Esophagus squamous epithelium (tissue), 5 donors: ENCODE measurements at regions not wholly inside any gene's neighbourhood (a gene's known extent, or its start where the extent isn't known, plus 50 kb on each side); places are given as distances from the start of the nearest gene placed in this dataset.

Experiments used
- DNase-seq: peaks from one replicate; lab custom pipeline; 2025; lab: John Stamatoyannopoulos, UW
- H3K27ac ChIP-seq, 4 donors: fragments of 200-600 bp; sonication (generic); one replicate each; pipeline ENCODE4 v1.5.1; 2016 to 2019; ENCODE audit warnings: mild to moderate bottlenecking in 1 of 4
- H3K27me3 ChIP-seq, 4 donors: fragments of 200-600 bp; sonication (generic); 1 replicate in 3 of 4; 2 replicates in 1 of 4; pipeline versions ENCODE4 v1.5.1 to v1.6.0; 2017 to 2021; ENCODE audit warnings: antibody characterized with exemption in 1 of 4
- H3K36me3 ChIP-seq, 3 donors: fragments of 200-600 bp; sonication (generic); one replicate each; pipeline ENCODE4 v1.5.1; 2016 to 2019
- H3K4me1 ChIP-seq, 3 donors: fragments of 200-600 bp; sonication (generic); one replicate each; pipeline ENCODE4 v1.5.1; 2017 to 2019
- H3K4me3 ChIP-seq, 4 donors: fragments of 200-600 bp; sonication (generic); 1 replicate in 3 of 4; 2 replicates in 1 of 4; pipeline ENCODE4 v1.5.1; 2016 to 2019; ENCODE audit warnings: mild to moderate bottlenecking in 2 of 4, moderate library complexity in 1 of 4
- H3K9me3 ChIP-seq, 3 donors: fragments of 200-600 bp; sonication (generic); one replicate each; pipeline ENCODE4 v1.5.1; 2016 to 2019
- POLR2A ChIP-seq, 4 donors: fragments of 450-650 bp; IDR thresholded peaks; one replicate each; pipeline ENCODE4 v1.6.1; 2017; ENCODE audit warnings: antibody characterized with exemption in 4 of 4, mild to moderate bottlenecking in 4 of 4, moderate library complexity in 3 of 4
- WGBS, 2 donors: methylation state at CpG; one replicate each; pipeline ENCODE4 v1.1.5; 2018; 5-methylcytosine and 5-hydroxymethylcytosine counted together
- intact Hi-C: fragments of 100-400 bp; cut with DNase I; formaldehyde crosslinking; loops from one replicate; pipeline ENCODE4 v1.15.0; 2022
- TF ChIP-seq, protein P1 (sequence below), 6 experiments: fragments of 450-650 bp in 4 of 6; fragments of 200-600 bp in 2 of 6; sonication (generic) in 2 of 6; IDR thresholded peaks; one replicate each; pipeline ENCODE4 v1.5.1; 2016 to 2019; ENCODE audit warnings: antibody characterized with exemption in 6 of 6, mild to moderate bottlenecking in 4 of 6, moderate library complexity in 4 of 6
- donor health status: DM: yes; HTN: yes; CAD: no.

DNA sequence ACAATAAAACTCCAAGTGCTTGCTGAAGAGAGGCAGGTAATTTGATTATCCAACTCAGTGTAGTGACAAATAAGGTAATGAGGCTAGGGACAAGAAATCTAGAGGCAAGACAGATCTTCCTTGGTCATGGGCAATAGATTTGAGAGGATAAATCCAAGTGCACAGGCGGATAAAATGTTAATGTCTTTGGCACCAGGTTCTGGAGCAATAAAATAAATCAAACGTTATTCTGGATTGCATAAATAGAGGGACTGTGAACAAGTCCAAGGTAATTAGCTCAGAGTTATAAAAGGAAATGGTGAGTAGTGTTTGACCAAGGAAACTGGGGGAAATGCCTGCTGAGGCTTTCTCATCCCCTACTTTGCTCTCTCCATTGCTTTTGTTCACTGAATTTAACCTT is 329.3 kb upstream of the PROX1 start:
- WGBS, 2 donors: 42 to 58% methylated on average over 2 of the region's 2 CpGs
- no peak for DNase-seq

DNA sequence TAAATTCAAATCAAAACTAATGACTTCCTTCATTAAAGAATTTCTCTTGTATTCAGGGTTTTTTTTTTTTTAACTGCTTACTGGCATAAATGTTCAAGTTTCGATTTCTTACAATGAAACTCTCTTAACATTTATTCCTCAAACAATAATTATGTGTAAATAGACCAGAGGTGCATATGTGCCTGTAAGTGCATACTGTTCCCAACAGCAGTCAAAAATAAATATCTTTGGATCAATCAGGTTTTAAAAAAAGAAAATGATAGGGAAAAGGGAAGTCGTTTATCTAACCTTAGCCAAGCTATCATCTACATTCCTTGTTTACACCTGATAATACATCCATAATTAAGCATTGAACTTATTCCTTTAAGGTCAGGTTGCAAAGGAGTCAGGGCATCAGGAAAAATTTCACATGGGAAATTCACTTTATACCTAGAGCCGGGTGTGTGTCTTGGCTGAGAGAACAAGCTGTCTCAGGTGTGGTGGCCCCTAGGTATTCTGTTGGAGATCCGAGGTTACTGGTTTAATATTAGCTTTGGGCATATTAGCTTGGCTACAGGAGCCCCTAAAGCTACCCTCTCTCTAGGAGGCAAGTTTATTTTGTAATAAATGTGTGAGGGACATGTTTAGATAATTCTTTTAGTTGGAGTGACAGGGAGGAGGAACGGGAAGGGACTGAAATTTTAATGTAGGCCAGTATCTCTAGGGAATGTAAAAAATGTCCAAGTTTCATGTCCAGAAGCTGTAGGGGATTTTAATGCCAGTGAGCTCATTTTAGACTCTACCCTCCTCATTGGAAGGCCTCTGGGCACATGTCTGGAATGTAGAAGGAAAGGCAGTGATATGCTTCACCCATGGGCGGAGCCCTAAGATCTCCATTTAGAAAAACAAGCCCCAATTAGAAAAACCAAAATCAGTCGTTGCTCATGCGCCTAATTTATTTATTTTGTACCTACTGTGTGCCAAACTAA is 327.9 kb upstream of the PROX1 start:
- no peaks in the 10 kb centered on the region for H3K9me3 ChIP-seq
- H3K4me3 ChIP-seq: no peak overlapping the region
- intact Hi-C loops: no loop called here
- no peaks in the 10 kb centered on the region for H3K36me3 ChIP-seq
- peaks cover 0 to 16% (median 0%) of the 10 kb centered on the region in 3 donors for H3K4me1 ChIP-seq
- no peak for DNase-seq
- no peak for TF ChIP-seq POLR2A (IDR thresholded peaks at IDR 0.05)
- TF ChIP-seq, protein P1, sequence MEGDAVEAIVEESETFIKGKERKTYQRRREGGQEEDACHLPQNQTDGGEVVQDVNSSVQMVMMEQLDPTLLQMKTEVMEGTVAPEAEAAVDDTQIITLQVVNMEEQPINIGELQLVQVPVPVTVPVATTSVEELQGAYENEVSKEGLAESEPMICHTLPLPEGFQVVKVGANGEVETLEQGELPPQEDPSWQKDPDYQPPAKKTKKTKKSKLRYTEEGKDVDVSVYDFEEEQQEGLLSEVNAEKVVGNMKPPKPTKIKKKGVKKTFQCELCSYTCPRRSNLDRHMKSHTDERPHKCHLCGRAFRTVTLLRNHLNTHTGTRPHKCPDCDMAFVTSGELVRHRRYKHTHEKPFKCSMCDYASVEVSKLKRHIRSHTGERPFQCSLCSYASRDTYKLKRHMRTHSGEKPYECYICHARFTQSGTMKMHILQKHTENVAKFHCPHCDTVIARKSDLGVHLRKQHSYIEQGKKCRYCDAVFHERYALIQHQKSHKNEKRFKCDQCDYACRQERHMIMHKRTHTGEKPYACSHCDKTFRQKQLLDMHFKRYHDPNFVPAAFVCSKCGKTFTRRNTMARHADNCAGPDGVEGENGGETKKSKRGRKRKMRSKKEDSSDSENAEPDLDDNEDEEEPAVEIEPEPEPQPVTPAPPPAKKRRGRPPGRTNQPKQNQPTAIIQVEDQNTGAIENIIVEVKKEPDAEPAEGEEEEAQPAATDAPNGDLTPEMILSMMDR (IDR thresholded peaks at IDR 0.05): no peak
- 51 to 57% methylated on average over 8 of the region's 8 CpGs for WGBS, 2 donors
- H3K27me3 ChIP-seq: no peaks in the 10 kb centered on the region
- peak overlapping the region in 1 of 4 donors; percentile 34 for H3K27ac ChIP-seq

More for the DNA sequence above, 329.3 kb upstream of the PROX1 start:
- no peaks in the 10 kb centered on the region for H3K9me3 ChIP-seq
- intact Hi-C loops: no loop called here
- H3K4me1 ChIP-seq: peaks cover 0 to 16% (median 0%) of the 10 kb centered on the region in 3 donors
- H3K36me3 ChIP-seq: no peaks in the 10 kb centered on the region
- TF ChIP-seq POLR2A (IDR thresholded peaks at IDR 0.05): no peak
- TF ChIP-seq, protein P1 (IDR thresholded peaks at IDR 0.05): no peak
- H3K4me3 ChIP-seq: no peak overlapping the region
- no peak overlapping the region for H3K27ac ChIP-seq
- no peaks in the 10 kb centered on the region for H3K27me3 ChIP-seq

DNA sequence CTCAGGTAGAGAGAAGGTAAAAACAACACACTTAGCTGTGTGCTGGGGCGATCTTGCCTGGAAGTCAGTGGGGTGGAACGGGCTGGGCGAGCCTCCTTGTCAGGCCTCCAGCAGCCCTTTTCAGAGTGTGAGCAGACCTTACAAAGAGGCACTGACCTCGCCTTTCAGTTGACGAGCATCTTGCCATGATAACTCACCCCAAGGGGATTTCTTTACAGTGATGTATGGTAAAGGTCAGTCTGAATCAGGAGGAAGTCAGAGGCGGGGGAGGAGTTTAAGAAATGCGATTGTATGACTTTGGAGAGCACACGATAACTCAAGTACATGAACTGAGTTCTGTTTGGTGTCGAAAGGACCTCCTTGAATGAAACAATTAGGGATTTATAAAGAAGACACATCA is 326.5 kb upstream of the PROX1 start:
- H3K4me3 ChIP-seq: no peak overlapping the region
- no peak for TF ChIP-seq POLR2A (IDR thresholded peaks at IDR 0.05)
- TF ChIP-seq, protein P1 (IDR thresholded peaks at IDR 0.05): no peak
- H3K4me1 ChIP-seq: peaks cover 0 to 16% (median 0%) of the 10 kb centered on the region in 3 donors
- peak overlapping the region in 1 of 4 donors; percentile 41 for H3K27ac ChIP-seq
- no peaks in the 10 kb centered on the region for H3K36me3 ChIP-seq
- DNase-seq: no peak
- WGBS, 2 donors: 49 to 60% methylated on average over 6 to 8 of the region's 9 CpGs
- intact Hi-C loops: no loop called here
- H3K27me3 ChIP-seq: no peaks in the 10 kb centered on the region
- no peaks in the 10 kb centered on the region for H3K9me3 ChIP-seq

DNA sequence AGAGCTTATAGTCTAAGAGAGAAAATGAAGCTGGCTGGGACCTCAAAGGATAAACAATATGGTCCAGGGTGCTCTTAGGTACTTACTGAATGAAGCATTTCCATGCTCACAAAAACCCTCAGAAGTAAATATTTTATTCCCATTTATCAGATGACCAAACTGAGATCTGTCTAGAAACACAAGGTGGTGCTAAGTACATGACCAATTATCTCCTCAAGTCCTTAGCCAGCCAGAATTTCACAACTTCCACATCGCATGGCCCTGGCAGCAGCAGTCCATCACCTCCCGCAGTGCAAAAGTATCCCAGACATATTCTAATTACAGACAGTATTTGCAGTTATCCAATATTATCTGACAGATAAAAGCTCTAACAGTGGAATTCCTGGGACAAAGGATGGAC is 321.7 kb upstream of the PROX1 start:
- Histone ChIP-seq H3K4me1 (peaks cover 0 to 2% (median 0%) of the 10 kb centered on the region in 3 donors), H3K36me3 (no peaks in the 10 kb centered on the region), H3K9me3 (no peaks in the 10 kb centered on the region), H3K27me3 (no peaks in the 10 kb centered on the region), H3K27ac (no peak overlapping the region), H3K4me3 (no peak overlapping the region)
- DNase-seq: no peak
- 62 to 89% methylated on average over 2 of the region's 2 CpGs for WGBS, 2 donors
- TF ChIP-seq POLR2A (IDR thresholded peaks at IDR 0.05): no peak
- TF ChIP-seq, protein P1 (IDR thresholded peaks at IDR 0.05): no peak
- intact Hi-C loops: no loop called here

DNA sequence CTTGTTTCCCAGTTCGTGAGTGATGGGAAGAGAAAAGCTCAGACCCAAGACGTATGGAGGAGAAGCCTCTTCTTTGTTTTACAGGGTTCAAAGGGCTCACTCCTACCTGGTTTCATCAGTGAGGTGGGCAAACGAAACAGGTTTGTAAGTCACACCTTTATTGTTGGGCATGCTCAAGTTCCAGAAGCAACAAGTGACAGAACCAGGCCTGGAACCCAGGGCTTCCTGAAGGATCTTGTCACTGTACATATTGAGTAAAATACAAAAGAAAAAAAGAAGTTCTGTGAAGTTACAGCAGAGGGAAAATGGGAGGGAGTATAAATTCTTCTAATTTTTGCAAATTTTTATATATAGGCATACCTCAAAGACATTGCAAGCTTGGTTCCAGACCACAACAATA is 320.9 kb upstream of the PROX1 start:
- H3K36me3 ChIP-seq: no peaks in the 10 kb centered on the region
- no peaks in the 10 kb centered on the region for H3K27me3 ChIP-seq
- H3K27ac ChIP-seq: no peak overlapping the region
- 65 to 73% methylated on average over 2 to 3 of the region's 3 CpGs for WGBS, 2 donors
- no peak overlapping the region for H3K4me3 ChIP-seq
- intact Hi-C loops: no loop called here
- no peaks in the 10 kb centered on the region for H3K4me1 ChIP-seq
- no peak for TF ChIP-seq POLR2A (IDR thresholded peaks at IDR 0.05)
- TF ChIP-seq, protein P1 (IDR thresholded peaks at IDR 0.05): no peak
- no peak for DNase-seq
- no peaks in the 10 kb centered on the region for H3K9me3 ChIP-seq
